CD14-positive monocyte (primary cell): ENCODE measurements at regions not wholly inside any gene's neighbourhood (a gene's known extent, or its start where the extent isn't known, plus 50 kb on each side); places are given as distances from the start of the nearest gene placed in this dataset.

Experiments used
- DNase-seq, 3 donors: peaks; one replicate each; pipeline ENCODE4 v3.0.0-alpha.2; 2011 to 2022
- H2AFZ ChIP-seq: 2 replicates; pipeline ENCODE4 v1.6.0; 2012; ENCODE audit warnings: mild to moderate bottlenecking, low read depth, low read length, inconsistent platforms; ENCODE audit not compliant: insufficient read depth, poor library complexity, severe bottlenecking
- H3K27ac ChIP-seq, 2 donors: 1 replicate in 1 of 2; 2 replicates in 1 of 2; pipeline ENCODE4 v1.5.1; 2012 to 2013; ENCODE audit warnings: low read length in 2 of 2, control low read depth in 1 of 2, inconsistent platforms in 1 of 2, low read depth in 1 of 2, mild to moderate bottlenecking in 1 of 2
- H3K27me3 ChIP-seq, 2 donors: one replicate each; pipeline versions ENCODE4 v1.6.0 to v1.6.1; 2011 to 2013; ENCODE audit warnings: low read length in 2 of 2; ENCODE audit not compliant: control insufficient read depth in 2 of 2, insufficient read depth in 2 of 2
- H3K36me3 ChIP-seq, 2 donors: replicated peaks in 1 of 2; 1 replicate in 1 of 2; 2 replicates in 1 of 2; pipeline versions ENCODE4 v1.5.1 to v1.6.1; 2012 to 2013; ENCODE audit warnings: low read length in 2 of 2, control low read depth in 1 of 2, inconsistent platforms in 1 of 2, mild to moderate bottlenecking in 1 of 2; ENCODE audit not compliant: insufficient read depth in 2 of 2, control insufficient read depth in 1 of 2
- H3K4me1 ChIP-seq, 2 donors: 1 replicate in 1 of 2; 2 replicates in 1 of 2; pipeline versions ENCODE4 v1.5.1 to v1.6.1; 2012 to 2013; ENCODE audit warnings: low read length in 2 of 2, control low read depth in 1 of 2, inconsistent platforms in 1 of 2, mild to moderate bottlenecking in 1 of 2, moderate library complexity in 1 of 2; ENCODE audit not compliant: insufficient read depth in 2 of 2, control insufficient read depth in 1 of 2
- H3K4me2 ChIP-seq: replicated peaks from 2 replicates; pipeline ENCODE3; 2012; ENCODE audit warnings: low read length, moderate library complexity, mild to moderate bottlenecking; ENCODE audit not compliant: poor library complexity, severe bottlenecking; ENCODE audit errors: extremely low read depth
- H3K4me3 ChIP-seq, 3 experiments: fragments of 200-600 bp in 1 of 3; sonication (generic) in 1 of 3; replicated peaks in 1 of 3; 1 replicate in 2 of 3; 2 replicates in 1 of 3; pipeline ENCODE4 v1.5.1; 2011 to 2013; ENCODE audit warnings: low read length in 3 of 3, mild to moderate bottlenecking in 3 of 3, control low read depth in 2 of 3, low read depth in 2 of 3, inconsistent platforms in 1 of 3, moderate library complexity in 1 of 3
- H3K79me2 ChIP-seq: 2 replicates; pipeline ENCODE4 v1.6.0; 2012; ENCODE audit warnings: mild to moderate bottlenecking, control low read depth, inconsistent platforms, low read length, moderate library complexity; ENCODE audit not compliant: insufficient read depth
- H3K9ac ChIP-seq: 2 replicates; pipeline ENCODE4 v1.6.0; 2017; ENCODE audit warnings: low read length, mild to moderate bottlenecking; ENCODE audit not compliant: insufficient read depth, poor library complexity, severe bottlenecking
- H3K9me3 ChIP-seq, 2 donors: replicated peaks in 1 of 2; 1 replicate in 1 of 2; 2 replicates in 1 of 2; pipeline versions ENCODE4 v1.5.1 to v1.6.1; 2012 to 2013; ENCODE audit warnings: low read length in 2 of 2, control low read depth in 1 of 2; ENCODE audit not compliant: control insufficient read depth in 1 of 2, insufficient read depth in 1 of 2
- H4K20me1 ChIP-seq: 2 replicates; pipeline ENCODE4 v1.6.0; 2012; ENCODE audit warnings: mild to moderate bottlenecking, low read length, control low read depth, moderate library complexity; ENCODE audit not compliant: insufficient read depth
- H3K27ac Mint-ChIP-seq, 7 donors: one replicate each; pipeline ENCODE4 v1.8.0; 2020; ENCODE audit warnings: mild to moderate bottlenecking in 7 of 7, mixed read lengths in 7 of 7, moderate library complexity in 6 of 7, inconsistent platforms in 2 of 7
- H3K27me3 Mint-ChIP-seq, 3 donors: one replicate each; pipeline ENCODE4 v1.8.0; 2021 to 2022; ENCODE audit warnings: low read depth in 3 of 3, mild to moderate bottlenecking in 3 of 3, mixed read lengths in 3 of 3, moderate library complexity in 3 of 3, inconsistent platforms in 1 of 3
- H3K36me3 Mint-ChIP-seq, 2 donors: one replicate each; pipeline ENCODE4 v1.8.0; 2020; ENCODE audit warnings: mixed read lengths in 2 of 2, inconsistent platforms in 1 of 2, mild to moderate bottlenecking in 1 of 2
- H3K4me1 Mint-ChIP-seq: one replicate; pipeline ENCODE4 v1.8.0; 2020; ENCODE audit warnings: mild to moderate bottlenecking, mixed read lengths
- H3K4me3 Mint-ChIP-seq, 2 donors: one replicate each; pipeline ENCODE4 v1.8.0; 2020; ENCODE audit warnings: mild to moderate bottlenecking in 2 of 2, mixed read lengths in 2 of 2, moderate library complexity in 1 of 2
- H3K9me3 Mint-ChIP-seq, 7 donors: one replicate each; pipeline ENCODE4 v1.8.0; 2020 to 2022; ENCODE audit warnings: mixed read lengths in 7 of 7, mild to moderate bottlenecking in 6 of 7, moderate library complexity in 6 of 7, inconsistent platforms in 2 of 7
- WGBS: methylation state at CpG from one replicate; pipeline ENCODE4 v1.1.5; 2013; ENCODE audit warnings: missing lambda C conversion rate; ENCODE audit not compliant: insufficient coverage; 5-methylcytosine and 5-hydroxymethylcytosine counted together
- intact Hi-C, 2 donors: fragments of 100-400 bp; cut with micrococcal nuclease; formaldehyde crosslinking; loops; one replicate each; pipeline versions ENCODE4 v1.15.0 to v1.15.1; 2023
- TF ChIP-seq, protein P1 (sequence below): fragments of 200-600 bp; IDR thresholded peaks from one replicate; pipeline ENCODE4 v1.8.0; 2022; ENCODE audit warnings: antibody characterized with exemption, mild to moderate bottlenecking

GRCh38 chr11:81866896-81867295 lies 866.8 kb downstream of the FAM181B start:
- WGBS = no CpG with 5 or more reads among the region's 2 CpGs
- Mint-ChIP-seq H3K27me3 (peaks cover 9 to 21% (median 12%) of the 10 kb centered on the region in 3 donors), H3K9me3 (peaks cover 2 to 9% (median 6%) of the 10 kb centered on the region in 7 donors), H3K4me3 (no peak overlapping the region), H3K4me1 (peaks cover 12% of the 10 kb centered on the region), H3K36me3 (no peaks in the 10 kb centered on the region), H3K27ac (no peak overlapping the region)
- Histone ChIP-seq H3K79me2 (no peaks in the 10 kb centered on the region), H3K4me3 (no peak overlapping the region), H2AFZ (no peak overlapping the region), H3K4me2 (no peak overlapping the region), H4K20me1 (no peaks in the 10 kb centered on the region), H3K9ac (no peak overlapping the region), H3K27ac (no peak overlapping the region), H3K4me1 (peaks cover 0 to 6% of the 10 kb centered on the region in 2 donors), H3K9me3 (peaks cover 0 to 4% of the 10 kb centered on the region in 2 donors), H3K27me3 (peaks cover 3 to 9% of the 10 kb centered on the region in 2 donors), H3K36me3 (no peaks in the 10 kb centered on the region)
- DNase-seq = no peak
- intact Hi-C loops = no loop called here
- TF ChIP-seq, protein P1, sequence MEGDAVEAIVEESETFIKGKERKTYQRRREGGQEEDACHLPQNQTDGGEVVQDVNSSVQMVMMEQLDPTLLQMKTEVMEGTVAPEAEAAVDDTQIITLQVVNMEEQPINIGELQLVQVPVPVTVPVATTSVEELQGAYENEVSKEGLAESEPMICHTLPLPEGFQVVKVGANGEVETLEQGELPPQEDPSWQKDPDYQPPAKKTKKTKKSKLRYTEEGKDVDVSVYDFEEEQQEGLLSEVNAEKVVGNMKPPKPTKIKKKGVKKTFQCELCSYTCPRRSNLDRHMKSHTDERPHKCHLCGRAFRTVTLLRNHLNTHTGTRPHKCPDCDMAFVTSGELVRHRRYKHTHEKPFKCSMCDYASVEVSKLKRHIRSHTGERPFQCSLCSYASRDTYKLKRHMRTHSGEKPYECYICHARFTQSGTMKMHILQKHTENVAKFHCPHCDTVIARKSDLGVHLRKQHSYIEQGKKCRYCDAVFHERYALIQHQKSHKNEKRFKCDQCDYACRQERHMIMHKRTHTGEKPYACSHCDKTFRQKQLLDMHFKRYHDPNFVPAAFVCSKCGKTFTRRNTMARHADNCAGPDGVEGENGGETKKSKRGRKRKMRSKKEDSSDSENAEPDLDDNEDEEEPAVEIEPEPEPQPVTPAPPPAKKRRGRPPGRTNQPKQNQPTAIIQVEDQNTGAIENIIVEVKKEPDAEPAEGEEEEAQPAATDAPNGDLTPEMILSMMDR = no peak

DNA sequence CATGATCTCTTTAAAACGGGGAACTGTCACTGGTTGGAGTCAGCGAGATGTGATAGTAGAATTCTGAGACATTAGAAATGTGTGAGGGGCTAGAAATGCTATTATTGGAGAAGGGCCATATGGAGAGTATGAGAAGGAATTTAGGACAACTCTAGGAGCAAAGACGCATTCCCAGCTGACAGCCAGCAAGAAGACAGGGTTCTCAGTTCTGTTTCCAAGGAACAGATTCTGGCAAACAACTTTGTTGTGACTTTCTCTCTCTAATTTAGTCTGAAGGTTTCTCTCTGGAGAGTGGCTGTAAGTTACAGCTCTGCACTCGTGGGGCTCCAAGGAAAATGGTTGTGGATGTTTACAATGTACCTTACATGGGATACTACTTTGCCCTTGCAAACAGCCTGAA lies 876.3 kb downstream of the FAM181B start:
- H3K4me3 ChIP-seq = no peak overlapping the region
- H3K9me3 ChIP-seq = no peaks in the 10 kb centered on the region
- Mint-ChIP-seq H3K27ac (no peak overlapping the region), H3K4me1 (no peaks in the 10 kb centered on the region), H3K9me3 (peaks cover 0 to 4% (median 2%) of the 10 kb centered on the region in 7 donors), H3K36me3 (no peaks in the 10 kb centered on the region), H3K4me3 (no peak overlapping the region), H3K27me3 (peaks cover 0 to 6% (median 2%) of the 10 kb centered on the region in 3 donors)
- no peaks in the 10 kb centered on the region for H3K36me3 ChIP-seq
- intact Hi-C loops = no loop called here
- H2AFZ ChIP-seq = no peak overlapping the region
- no peak overlapping the region for H3K9ac ChIP-seq
- WGBS = 74% methylated on average over 3 of the region's 4 CpGs
- TF ChIP-seq, protein P1 = no peak
- no peaks in the 10 kb centered on the region for H3K27me3 ChIP-seq
- H3K4me1 ChIP-seq = no peaks in the 10 kb centered on the region
- no peaks in the 10 kb centered on the region for H4K20me1 ChIP-seq
- H3K4me2 ChIP-seq = no peak overlapping the region
- no peak for DNase-seq
- H3K27ac ChIP-seq = no peak overlapping the region
- no peaks in the 10 kb centered on the region for H3K79me2 ChIP-seq
